Esophagus squamous epithelium (tissue), 4 donors: ENCODE measurements at regions not wholly inside any gene's neighbourhood (a gene's known extent, or its start where the extent isn't known, plus 50 kb on each side); places are given as distances from the start of the nearest gene placed in this dataset.

Experiments
- CTCF ChIP-seq, 6 experiments: fragments of 450-650 bp in 4 of 6; fragments of 200-600 bp in 2 of 6; sonication (generic) in 2 of 6; IDR thresholded peaks; one replicate each; pipeline ENCODE4 v1.5.1; 2016 to 2019; ENCODE audit warnings: antibody characterized with exemption in 6 of 6, mild to moderate bottlenecking in 4 of 6, moderate library complexity in 4 of 6
- POLR2A ChIP-seq, 4 donors: fragments of 450-650 bp; IDR thresholded peaks; one replicate each; pipeline ENCODE4 v1.6.1; 2017; ENCODE audit warnings: antibody characterized with exemption in 4 of 4, mild to moderate bottlenecking in 4 of 4, moderate library complexity in 3 of 4

GRCh38 chr4:89556601-89557305 is 249.2 kb upstream of the GPRIN3 start:
- TF ChIP-seq CTCF (IDR thresholded peaks at IDR 0.05), result no peak
- TF ChIP-seq POLR2A (IDR thresholded peaks at IDR 0.05), result no peak
